ENCODE measurements at regions not wholly inside any gene's neighbourhood (a gene's known extent, or its start where the extent isn't known, plus 50 kb on each side); places are given as distances from the start of the nearest gene placed in this dataset.

- no peak overlapping the region for H3K27ac ChIP-seq (ENCODE audit: low read depth, low read length)
- H3K9ac ChIP-seq (ENCODE audit: low read length): no peak overlapping the region
- H3K4me1 ChIP-seq (ENCODE audit: control insufficient read depth, insufficient read depth, low read length): no peaks in the 10 kb centered on the region
- no peak overlapping the region for H3K4me3 ChIP-seq (ENCODE audit: low read length)
- no peaks in the 10 kb centered on the region for H3K36me3 ChIP-seq (ENCODE audit: control insufficient read depth, insufficient read depth, low read length)
- H3K27me3 ChIP-seq (ENCODE audit: control insufficient read depth, insufficient read depth, low read length): no peaks in the 10 kb centered on the region
Measured at GRCh38 chr14:71185637-71186036, 278.4 kb downstream of the PCNX1 start.

DNA sequence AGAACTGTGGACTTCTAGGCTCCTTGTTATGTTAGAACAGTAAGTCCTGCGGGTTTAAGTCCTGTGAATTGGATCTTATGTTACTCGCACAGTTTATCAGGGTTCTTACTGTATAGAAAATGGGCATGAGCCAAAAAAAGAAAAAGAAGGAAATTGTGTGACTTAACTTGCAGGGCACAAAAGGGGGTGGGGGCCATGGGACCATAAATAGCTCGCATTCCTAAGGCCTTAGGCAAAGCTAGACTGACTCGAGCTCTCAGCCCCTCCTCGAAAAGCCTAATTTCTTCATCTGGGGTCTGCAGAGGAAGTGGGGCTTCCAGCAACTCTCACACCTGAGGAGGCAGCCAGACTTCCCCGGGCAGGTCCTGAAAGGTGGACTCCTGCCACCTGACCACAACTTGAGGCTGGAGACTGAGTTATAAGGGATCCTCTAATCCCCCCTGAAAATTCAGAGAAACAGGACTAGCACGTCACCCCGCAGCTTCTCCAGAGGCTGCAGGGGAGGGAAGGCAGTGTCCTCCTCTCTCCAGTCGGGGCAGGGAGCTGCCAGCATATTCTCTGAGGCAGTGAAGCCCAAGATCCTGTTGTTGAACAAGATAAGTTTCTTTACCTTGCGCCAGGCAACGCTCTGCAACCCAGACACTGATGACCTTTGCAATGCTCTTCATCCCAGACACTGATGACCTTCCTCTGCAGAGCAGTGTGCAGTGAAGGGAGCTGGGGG lies 280.5 kb downstream of the PCNX1 start:
- H3K36me3 ChIP-seq (ENCODE audit: control insufficient read depth, insufficient read depth, low read length): no peaks in the 10 kb centered on the region
- no peak overlapping the region for H3K4me3 ChIP-seq (ENCODE audit: low read length)
- H3K27me3 ChIP-seq (ENCODE audit: control insufficient read depth, insufficient read depth, low read length): no peaks in the 10 kb centered on the region
- no peaks in the 10 kb centered on the region for H3K4me1 ChIP-seq (ENCODE audit: control insufficient read depth, insufficient read depth, low read length)
- H3K9ac ChIP-seq (ENCODE audit: low read length): no peak overlapping the region
- no peak overlapping the region for H3K27ac ChIP-seq (ENCODE audit: low read depth, low read length)

- Histone ChIP-seq H3K27me3 (ENCODE audit: control insufficient read depth, insufficient read depth, low read length) (no peaks in the 10 kb centered on the region), H3K4me3 (ENCODE audit: low read length) (no peak overlapping the region), H3K4me1 (ENCODE audit: control insufficient read depth, insufficient read depth, low read length) (no peaks in the 10 kb centered on the region), H3K36me3 (ENCODE audit: control insufficient read depth, insufficient read depth, low read length) (no peaks in the 10 kb centered on the region), H3K9ac (ENCODE audit: low read length) (no peak overlapping the region), H3K27ac (ENCODE audit: low read depth, low read length) (no peak overlapping the region)
Measured at GRCh38 chr14:71190770-71191374, 283.6 kb downstream of the PCNX1 start.

DNA sequence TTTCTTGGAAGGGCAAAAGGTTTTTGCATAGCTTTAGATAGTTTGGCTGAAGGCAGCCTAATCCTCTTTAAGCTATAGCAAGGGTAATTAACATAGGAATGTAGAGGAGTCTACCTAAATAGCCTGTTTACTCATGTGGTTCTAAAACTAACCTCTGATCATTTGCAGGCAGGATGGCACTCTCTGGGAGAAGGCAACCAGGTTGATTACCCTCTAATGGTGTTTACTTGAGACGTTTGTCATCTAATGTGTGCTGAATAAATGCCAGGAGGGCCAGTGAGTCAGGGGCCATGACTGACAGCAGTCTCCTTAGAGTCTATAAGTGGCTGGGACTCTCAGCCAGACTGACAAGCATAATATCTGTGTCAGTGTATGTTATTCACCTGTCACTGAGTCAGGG lies 286.4 kb downstream of the PCNX1 start:
- H3K4me3 ChIP-seq (ENCODE audit: low read length): no peak overlapping the region
- H3K4me1 ChIP-seq (ENCODE audit: control insufficient read depth, insufficient read depth, low read length): no peaks in the 10 kb centered on the region
- no peaks in the 10 kb centered on the region for H3K36me3 ChIP-seq (ENCODE audit: control insufficient read depth, insufficient read depth, low read length)
- H3K27me3 ChIP-seq (ENCODE audit: control insufficient read depth, insufficient read depth, low read length): no peaks in the 10 kb centered on the region
- H3K27ac ChIP-seq (ENCODE audit: low read depth, low read length): no peak overlapping the region
- no peak overlapping the region for H3K9ac ChIP-seq (ENCODE audit: low read length)

- H3K9ac ChIP-seq (ENCODE audit: low read length): no peak overlapping the region
- H3K4me1 ChIP-seq (ENCODE audit: control insufficient read depth, insufficient read depth, low read length): no peaks in the 10 kb centered on the region
- H3K27ac ChIP-seq (ENCODE audit: low read depth, low read length): no peak overlapping the region
- no peaks in the 10 kb centered on the region for H3K36me3 ChIP-seq (ENCODE audit: control insufficient read depth, insufficient read depth, low read length)
- H3K4me3 ChIP-seq (ENCODE audit: low read length): no peak overlapping the region
- H3K27me3 ChIP-seq (ENCODE audit: control insufficient read depth, insufficient read depth, low read length): no peaks in the 10 kb centered on the region
Measured at GRCh38 chr14:71194251-71194650, 287.0 kb downstream of the PCNX1 start.

DNA sequence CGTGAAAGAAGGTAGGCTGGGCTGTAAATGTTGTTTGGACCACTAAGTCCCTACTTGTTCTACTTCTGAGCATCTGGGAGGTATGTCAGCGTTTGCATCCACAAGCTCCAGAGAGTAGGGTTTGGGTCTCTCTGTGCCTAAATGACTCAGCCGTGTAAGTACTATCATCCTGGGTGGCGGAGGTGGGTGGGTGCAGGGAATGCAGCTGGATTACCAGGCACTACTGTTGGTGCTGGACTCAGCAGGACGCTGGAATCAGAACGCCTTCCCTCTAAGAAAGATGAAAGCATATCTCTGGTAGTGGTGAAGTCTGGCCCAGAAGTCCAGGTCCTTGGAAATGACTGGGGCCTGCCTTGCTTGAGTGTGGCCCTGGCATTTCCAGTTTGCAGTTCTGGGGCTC lies 289.7 kb downstream of the PCNX1 start:
- no peak overlapping the region for H3K9ac ChIP-seq (ENCODE audit: low read length)
- H3K4me1 ChIP-seq (ENCODE audit: control insufficient read depth, insufficient read depth, low read length): no peaks in the 10 kb centered on the region
- no peaks in the 10 kb centered on the region for H3K36me3 ChIP-seq (ENCODE audit: control insufficient read depth, insufficient read depth, low read length)
- H3K27me3 ChIP-seq (ENCODE audit: control insufficient read depth, insufficient read depth, low read length): no peaks in the 10 kb centered on the region
- H3K4me3 ChIP-seq (ENCODE audit: low read length): no peak overlapping the region
- no peak overlapping the region for H3K27ac ChIP-seq (ENCODE audit: low read depth, low read length)

DNA sequence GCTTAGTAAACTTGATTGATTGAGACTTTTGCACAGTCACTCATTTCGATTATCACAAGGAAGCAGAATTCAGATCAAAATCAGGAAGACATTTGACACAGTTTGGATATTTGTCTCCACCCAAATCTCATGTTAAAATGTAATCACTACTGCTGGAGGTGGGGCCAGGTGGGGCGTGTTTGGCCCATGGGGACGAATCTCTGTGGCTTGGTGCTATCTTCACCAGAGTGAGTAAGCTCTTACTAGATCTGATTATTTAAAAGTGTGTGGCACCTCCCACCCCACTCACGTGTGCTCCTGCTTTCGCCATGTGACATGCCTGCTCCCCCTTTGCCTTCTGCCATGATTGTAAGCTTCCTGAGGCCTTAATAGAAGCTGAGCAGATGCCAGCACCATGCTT lies 291.4 kb downstream of the PCNX1 start:
- H3K4me1 ChIP-seq (ENCODE audit: control insufficient read depth, insufficient read depth, low read length): no peaks in the 10 kb centered on the region
- no peak overlapping the region for H3K27ac ChIP-seq (ENCODE audit: low read depth, low read length)
- H3K9ac ChIP-seq (ENCODE audit: low read length): no peak overlapping the region
- no peaks in the 10 kb centered on the region for H3K36me3 ChIP-seq (ENCODE audit: control insufficient read depth, insufficient read depth, low read length)
- H3K27me3 ChIP-seq (ENCODE audit: control insufficient read depth, insufficient read depth, low read length): no peaks in the 10 kb centered on the region
- H3K4me3 ChIP-seq (ENCODE audit: low read length): no peak overlapping the region

GRCh38 chr14:71201840-71202239 lies 294.6 kb downstream of the PCNX1 start:
- no peak overlapping the region for H3K4me3 ChIP-seq (ENCODE audit: low read length)
- H3K9ac ChIP-seq (ENCODE audit: low read length): no peak overlapping the region
- no peaks in the 10 kb centered on the region for H3K27me3 ChIP-seq (ENCODE audit: control insufficient read depth, insufficient read depth, low read length)
- H3K27ac ChIP-seq (ENCODE audit: low read depth, low read length): no peak overlapping the region
- H3K4me1 ChIP-seq (ENCODE audit: control insufficient read depth, insufficient read depth, low read length): no peaks in the 10 kb centered on the region
- no peaks in the 10 kb centered on the region for H3K36me3 ChIP-seq (ENCODE audit: control insufficient read depth, insufficient read depth, low read length)

- Histone ChIP-seq H3K9ac (ENCODE audit: low read length) (no peak overlapping the region), H3K36me3 (ENCODE audit: control insufficient read depth, insufficient read depth, low read length) (no peaks in the 10 kb centered on the region), H3K27me3 (ENCODE audit: control insufficient read depth, insufficient read depth, low read length) (no peaks in the 10 kb centered on the region), H3K4me3 (ENCODE audit: low read length) (no peak overlapping the region), H3K4me1 (ENCODE audit: control insufficient read depth, insufficient read depth, low read length) (peaks cover 3% of the 10 kb centered on the region), H3K27ac (ENCODE audit: low read depth, low read length) (no peak overlapping the region)
Measured at GRCh38 chr14:71202881-71203280, 295.6 kb downstream of the PCNX1 start.

DNA sequence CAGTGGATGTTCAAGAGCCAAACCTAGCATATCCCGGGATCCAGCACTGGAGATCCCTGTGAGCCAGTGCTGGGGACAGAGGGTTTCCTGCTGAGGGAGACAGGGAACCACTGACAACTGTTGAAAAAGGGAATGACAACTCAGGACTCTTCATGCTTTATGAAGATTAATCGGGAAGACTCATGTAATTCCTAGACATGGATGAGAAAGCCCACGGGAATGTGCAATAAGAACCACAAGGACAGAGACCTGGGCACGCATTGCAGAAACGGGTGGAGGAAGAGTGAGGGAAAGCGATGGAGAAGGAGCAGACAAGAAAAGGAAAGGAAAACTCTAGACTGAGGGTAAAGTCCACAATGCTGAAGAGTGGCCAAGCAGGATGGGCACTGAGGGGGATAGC lies 296.0 kb downstream of the PCNX1 start:
- no peak overlapping the region for H3K4me3 ChIP-seq (ENCODE audit: low read length)
- peaks cover 3% of the 10 kb centered on the region for H3K4me1 ChIP-seq (ENCODE audit: control insufficient read depth, insufficient read depth, low read length)
- no peaks in the 10 kb centered on the region for H3K36me3 ChIP-seq (ENCODE audit: control insufficient read depth, insufficient read depth, low read length)
- H3K27me3 ChIP-seq (ENCODE audit: control insufficient read depth, insufficient read depth, low read length): no peaks in the 10 kb centered on the region
- H3K9ac ChIP-seq (ENCODE audit: low read length): no peak overlapping the region
- no peak overlapping the region for H3K27ac ChIP-seq (ENCODE audit: low read depth, low read length)

DNA sequence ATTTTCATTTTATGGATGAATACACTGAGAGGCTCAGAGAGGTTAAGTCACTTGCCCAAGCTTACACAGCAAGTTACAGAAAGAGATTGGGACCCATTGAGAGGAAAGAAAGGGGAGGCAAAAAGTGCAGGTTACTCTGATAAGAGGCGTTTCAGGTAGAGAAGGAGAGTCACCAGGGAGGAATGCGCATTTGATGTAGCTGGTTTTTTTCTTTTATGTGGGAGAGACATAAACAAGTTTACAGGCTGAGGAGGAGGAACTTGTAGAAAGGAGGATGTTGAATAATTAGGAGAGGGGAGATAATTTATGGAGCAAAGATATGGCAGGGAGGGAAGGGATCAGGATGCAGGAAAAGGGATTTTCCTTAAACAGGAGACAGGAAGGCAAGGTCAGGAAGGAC lies 297.0 kb downstream of the PCNX1 start:
- H3K4me3 ChIP-seq (ENCODE audit: low read length): no peak overlapping the region
- H3K27ac ChIP-seq (ENCODE audit: low read depth, low read length): no peak overlapping the region

DNA sequence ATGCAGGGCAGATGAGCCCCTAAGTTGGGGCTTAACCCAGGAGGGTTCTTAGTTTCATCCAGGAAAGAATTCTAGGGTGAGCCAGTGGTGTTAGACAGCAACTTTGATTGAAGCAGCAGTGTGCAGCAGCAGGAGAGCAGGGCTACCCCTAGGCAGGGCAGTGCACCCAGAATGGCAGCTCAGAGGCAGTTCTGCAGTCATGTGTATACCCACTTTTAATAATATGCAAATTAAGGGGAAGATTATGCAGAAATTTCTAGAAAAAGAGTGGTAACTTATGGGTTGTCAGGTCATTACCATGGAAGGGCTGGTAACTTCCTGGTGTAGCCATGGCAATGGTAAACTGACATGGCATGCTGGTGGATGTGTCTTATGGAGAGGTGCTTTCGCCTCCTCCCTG lies 297.5 kb downstream of the PCNX1 start:
- Histone ChIP-seq H3K36me3 (ENCODE audit: control insufficient read depth, insufficient read depth, low read length) (no peaks in the 10 kb centered on the region), H3K27ac (ENCODE audit: low read depth, low read length) (no peak overlapping the region), H3K27me3 (ENCODE audit: control insufficient read depth, insufficient read depth, low read length) (no peaks in the 10 kb centered on the region), H3K4me3 (ENCODE audit: low read length) (no peak overlapping the region), H3K9ac (ENCODE audit: low read length) (no peak overlapping the region), H3K4me1 (ENCODE audit: control insufficient read depth, insufficient read depth, low read length) (peaks cover 3% of the 10 kb centered on the region)

More for the DNA sequence above, 297.0 kb downstream of the PCNX1 start:
- Histone ChIP-seq H3K4me1 (ENCODE audit: control insufficient read depth, insufficient read depth, low read length) (peaks cover 3% of the 10 kb centered on the region), H3K36me3 (ENCODE audit: control insufficient read depth, insufficient read depth, low read length) (no peaks in the 10 kb centered on the region), H3K27me3 (ENCODE audit: control insufficient read depth, insufficient read depth, low read length) (no peaks in the 10 kb centered on the region), H3K9ac (ENCODE audit: low read length) (no peak overlapping the region)

- Histone ChIP-seq H3K4me1 (ENCODE audit: control insufficient read depth, insufficient read depth, low read length) (peaks cover 3% of the 10 kb centered on the region), H3K27ac (ENCODE audit: low read depth, low read length) (no peak overlapping the region), H3K36me3 (ENCODE audit: control insufficient read depth, insufficient read depth, low read length) (no peaks in the 10 kb centered on the region), H3K9ac (ENCODE audit: low read length) (no peak overlapping the region), H3K4me3 (ENCODE audit: low read length) (no peak overlapping the region), H3K27me3 (ENCODE audit: control insufficient read depth, insufficient read depth, low read length) (no peaks in the 10 kb centered on the region)
Measured at GRCh38 chr14:71206123-71206522, 298.9 kb downstream of the PCNX1 start.

Measured in rectal smooth muscle tissue (tissue), 1 donor.